Colon (tissue), 2 donors: ENCODE measurements at regions not wholly inside any gene's neighbourhood (a gene's known extent, or its start where the extent isn't known, plus 50 kb on each side); places are given as distances from the start of the nearest gene placed in this dataset.
"Not testable (repeated sequence)": the region's sequence is repeated elsewhere in the genome, so short reads cannot be mapped to it uniquely, and the experiment has no call there.

Experiments used
- FAIRE-seq: peaks from 2 replicates; lab custom pipeline; 2012; peaks lifted over from hg19 to GRCh38; lab: Jason Lieb, UNC
- donor health status: control.
- donor health status: control.

- FAIRE-seq = no peak
Observed at GRCh38 chr16:63907251-63907650, 1214.6 kb downstream of the CDH11 start.

- FAIRE-seq = no peak
Observed at GRCh38 chr16:63904930-63905329, 1216.9 kb downstream of the CDH11 start.

- FAIRE-seq = no peak
Observed at GRCh38 chr16:63904182-63904581, 1217.7 kb downstream of the CDH11 start.

GRCh38 chr16:63896383-63897109 lies 1225.3 kb downstream of the CDH11 start:
- FAIRE-seq = no peak

GRCh38 chr16:63890723-63891122 lies 1231.1 kb downstream of the CDH11 start:
- FAIRE-seq = no peak

GRCh38 chr16:63890081-63890480 lies 1231.8 kb downstream of the CDH11 start:
- FAIRE-seq = no peak

GRCh38 chr16:63883091-63883490 lies 1238.8 kb downstream of the CDH11 start:
- no peak for FAIRE-seq

- no peak for FAIRE-seq
Observed at GRCh38 chr16:63882576-63882975, 1239.3 kb downstream of the CDH11 start.

GRCh38 chr16:63880948-63881347 lies 1240.9 kb downstream of the CDH11 start:
- no peak for FAIRE-seq

GRCh38 chr16:63877401-63877800 lies 1244.5 kb downstream of the CDH11 start:
- no peak for FAIRE-seq

GRCh38 chr16:63876103-63876502 lies 1245.8 kb downstream of the CDH11 start:
- FAIRE-seq = no peak

- FAIRE-seq = not testable (repeated sequence)
Observed at GRCh38 chr16:63860700-63861099, 1261.2 kb downstream of the CDH11 start.

- no peak for FAIRE-seq
Observed at GRCh38 chr16:63856537-63856936, 1265.3 kb downstream of the CDH11 start.

- FAIRE-seq = no peak
Observed at GRCh38 chr16:63850979-63851378, 1270.9 kb downstream of the CDH11 start.

- no peak for FAIRE-seq
Observed at GRCh38 chr16:63841271-63841670, 1280.6 kb downstream of the CDH11 start.

- no peak for FAIRE-seq
Observed at GRCh38 chr16:63830061-63830460, 1291.8 kb downstream of the CDH11 start.

- no peak for FAIRE-seq
Observed at GRCh38 chr16:63822818-63823217, 1299.0 kb downstream of the CDH11 start.

GRCh38 chr16:63816276-63816675 lies 1305.6 kb downstream of the CDH11 start:
- FAIRE-seq = no peak

- FAIRE-seq = no peak
Observed at GRCh38 chr16:63813862-63814261, 1308.0 kb downstream of the CDH11 start.

GRCh38 chr16:63808730-63809129 lies 1313.1 kb downstream of the CDH11 start:
- FAIRE-seq = no peak

GRCh38 chr16:63806794-63807506 lies 1314.9 kb downstream of the CDH11 start:
- FAIRE-seq = no peak

GRCh38 chr16:63804126-63804525 lies 1317.7 kb downstream of the CDH11 start:
- FAIRE-seq = no peak

- no peak for FAIRE-seq
Observed at GRCh38 chr16:63789603-63790002, 1332.3 kb downstream of the CDH11 start.

GRCh38 chr16:63787014-63787413 lies 1334.8 kb downstream of the CDH11 start:
- no peak for FAIRE-seq
